ENCODE measurements at regions not wholly inside any gene's neighbourhood (a gene's known extent, or its start where the extent isn't known, plus 50 kb on each side); places are given as distances from the start of the nearest gene placed in this dataset.
"Not testable (repeated sequence)": the region's sequence is repeated elsewhere in the genome, so short reads cannot be mapped to it uniquely, and the experiment has no call there.

DNA sequence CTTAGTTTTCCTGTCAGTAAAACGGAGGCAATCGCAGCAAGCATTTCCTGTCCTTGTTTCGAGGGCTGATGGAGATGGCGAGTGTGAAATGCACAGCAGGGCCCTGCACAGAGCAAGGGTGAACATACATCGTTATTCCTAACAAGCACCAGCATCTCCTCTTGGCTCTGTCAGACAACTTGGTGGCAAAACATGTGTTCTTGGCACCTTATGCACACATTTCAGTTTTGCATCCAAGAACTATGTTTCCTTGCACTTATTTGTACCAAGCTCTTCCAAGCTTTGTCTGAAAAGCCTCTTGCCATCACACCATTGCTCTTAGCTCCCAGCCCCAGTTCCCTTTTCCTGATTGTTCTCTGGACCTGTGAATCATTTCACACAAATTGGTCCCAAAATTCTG is 132.9 kb upstream of the GRB10 start:
- no TSS peak for BruUV-seq (replicated peaks)
- H3K9me3 ChIP-seq (ENCODE audit: low read depth, low read length, poor library complexity, severe bottlenecking), result peaks cover 34% of the 10 kb centered on the region
- H3K4me3 ChIP-seq (ENCODE audit: low read depth, low read length, poor library complexity, severe bottlenecking), result no peak overlapping the region
- no peak overlapping the region for H3K27ac ChIP-seq (ENCODE audit: low read depth, low read length, poor library complexity, severe bottlenecking)
- intact Hi-C loops (cut with micrococcal nuclease; ENCODE audit: unreplicated experiment), result no loop called here
- no peaks in the 10 kb centered on the region for H3K27me3 ChIP-seq (replicated peaks; ENCODE audit: insufficient read depth, low read depth, low read length, poor library complexity)
- ChIA-PET CTCF (no interaction called here), POLR2A (ENCODE audit: low non-redundant PET) (no interaction called here)
- no peak for DNase-seq (ENCODE audit: low spot score)
- H3K36me3 ChIP-seq (ENCODE audit: insufficient read depth, low read length, poor library complexity, severe bottlenecking), result no peaks in the 10 kb centered on the region
- TF ChIP-seq EZH2 (IDR thresholded peaks at IDR 0.05; ENCODE audit: borderline replicate concordance, low read depth, low read length, poor library complexity, severe bottlenecking), result no peak
- TF ChIP-seq, protein P1, sequence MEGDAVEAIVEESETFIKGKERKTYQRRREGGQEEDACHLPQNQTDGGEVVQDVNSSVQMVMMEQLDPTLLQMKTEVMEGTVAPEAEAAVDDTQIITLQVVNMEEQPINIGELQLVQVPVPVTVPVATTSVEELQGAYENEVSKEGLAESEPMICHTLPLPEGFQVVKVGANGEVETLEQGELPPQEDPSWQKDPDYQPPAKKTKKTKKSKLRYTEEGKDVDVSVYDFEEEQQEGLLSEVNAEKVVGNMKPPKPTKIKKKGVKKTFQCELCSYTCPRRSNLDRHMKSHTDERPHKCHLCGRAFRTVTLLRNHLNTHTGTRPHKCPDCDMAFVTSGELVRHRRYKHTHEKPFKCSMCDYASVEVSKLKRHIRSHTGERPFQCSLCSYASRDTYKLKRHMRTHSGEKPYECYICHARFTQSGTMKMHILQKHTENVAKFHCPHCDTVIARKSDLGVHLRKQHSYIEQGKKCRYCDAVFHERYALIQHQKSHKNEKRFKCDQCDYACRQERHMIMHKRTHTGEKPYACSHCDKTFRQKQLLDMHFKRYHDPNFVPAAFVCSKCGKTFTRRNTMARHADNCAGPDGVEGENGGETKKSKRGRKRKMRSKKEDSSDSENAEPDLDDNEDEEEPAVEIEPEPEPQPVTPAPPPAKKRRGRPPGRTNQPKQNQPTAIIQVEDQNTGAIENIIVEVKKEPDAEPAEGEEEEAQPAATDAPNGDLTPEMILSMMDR (conservative IDR thresholded peaks at IDR 0.05; ENCODE audit: low read depth, low read length), result no peak
- no peaks in the 10 kb centered on the region for H3K4me1 ChIP-seq (ENCODE audit: insufficient read depth, low read length, poor library complexity, severe bottlenecking)

DNA sequence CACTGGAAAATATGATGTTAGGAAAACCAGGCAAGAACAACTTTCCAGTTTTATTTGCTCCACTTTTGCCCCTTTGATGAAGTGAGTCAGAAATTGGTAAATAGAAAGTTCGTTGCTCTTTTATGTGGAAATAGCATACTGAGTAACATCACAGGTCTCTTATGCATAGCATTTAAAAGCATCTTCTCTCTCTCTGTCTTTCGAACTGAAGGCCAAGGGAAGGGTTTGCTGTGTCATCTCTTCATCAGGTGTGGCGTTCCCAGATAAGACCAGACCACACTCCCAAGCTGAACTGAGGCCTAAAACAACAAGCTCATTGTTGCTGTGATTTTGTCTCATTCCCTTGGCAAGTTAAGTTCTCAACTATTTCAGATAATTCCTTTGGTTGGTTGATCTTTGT is 131.8 kb upstream of the GRB10 start:
- Histone ChIP-seq H3K27ac (ENCODE audit: low read depth, low read length, poor library complexity, severe bottlenecking) (no peak overlapping the region), H3K9me3 (ENCODE audit: low read depth, low read length, poor library complexity, severe bottlenecking) (peaks cover 34% of the 10 kb centered on the region), H3K4me3 (ENCODE audit: low read depth, low read length, poor library complexity, severe bottlenecking) (no peak overlapping the region), H3K4me1 (ENCODE audit: insufficient read depth, low read length, poor library complexity, severe bottlenecking) (no peaks in the 10 kb centered on the region), H3K27me3 (replicated peaks; ENCODE audit: insufficient read depth, low read depth, low read length, poor library complexity) (no peaks in the 10 kb centered on the region), H3K36me3 (ENCODE audit: insufficient read depth, low read length, poor library complexity, severe bottlenecking) (no peaks in the 10 kb centered on the region)
- CTCF ChIA-PET, result no interaction called here
- intact Hi-C loops (cut with micrococcal nuclease; ENCODE audit: unreplicated experiment), result no loop called here
- BruUV-seq (replicated peaks), result no TSS peak
- no peak for DNase-seq (ENCODE audit: low spot score)
- POLR2A ChIA-PET (ENCODE audit: low non-redundant PET), result no interaction called here
- TF ChIP-seq, protein P1 (conservative IDR thresholded peaks at IDR 0.05; ENCODE audit: low read depth, low read length), result no peak
- no peak for TF ChIP-seq EZH2 (IDR thresholded peaks at IDR 0.05; ENCODE audit: borderline replicate concordance, low read depth, low read length, poor library complexity, severe bottlenecking)

DNA sequence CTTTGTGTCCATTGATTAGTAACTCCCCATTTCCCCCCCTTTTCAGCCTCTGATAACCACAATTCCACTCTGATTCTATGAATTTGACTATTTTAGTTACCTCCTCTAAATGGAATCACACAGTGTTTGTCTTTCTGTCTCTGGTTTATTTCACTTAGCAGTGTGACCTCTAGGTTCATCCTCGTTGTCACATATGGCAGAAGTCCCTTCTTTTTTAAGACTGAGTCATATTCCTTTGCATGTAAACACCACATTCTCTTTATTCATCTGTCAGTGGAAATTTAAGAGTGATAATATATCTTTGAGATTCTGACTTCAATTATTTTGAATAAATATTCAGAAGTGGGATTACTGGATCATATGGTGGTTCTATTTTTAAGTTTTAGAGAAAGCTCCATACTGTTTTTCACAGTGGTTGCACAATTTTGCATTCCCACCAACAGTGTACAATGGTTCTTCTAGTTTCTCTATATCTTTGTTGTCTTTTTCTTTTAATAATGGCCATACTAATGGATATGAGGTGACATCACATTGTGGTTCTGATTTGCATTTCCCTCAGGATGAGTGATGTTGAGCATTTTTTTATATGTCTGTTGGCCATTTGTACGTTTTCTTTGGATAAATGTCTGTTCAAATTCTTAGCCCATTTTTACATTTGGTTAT is 126.1 kb upstream of the GRB10 start:
- intact Hi-C loops (cut with micrococcal nuclease; ENCODE audit: unreplicated experiment), result no loop called here
- no TSS peak for BruUV-seq (replicated peaks)
- no peaks in the 10 kb centered on the region for H3K27me3 ChIP-seq (replicated peaks; ENCODE audit: insufficient read depth, low read depth, low read length, poor library complexity)
- no peak overlapping the region for H3K27ac ChIP-seq (ENCODE audit: low read depth, low read length, poor library complexity, severe bottlenecking)
- peaks cover 20% of the 10 kb centered on the region for H3K9me3 ChIP-seq (ENCODE audit: low read depth, low read length, poor library complexity, severe bottlenecking)
- CTCF ChIA-PET, result no interaction called here
- TF ChIP-seq, protein P1 (conservative IDR thresholded peaks at IDR 0.05; ENCODE audit: low read depth, low read length), result no peak
- no peak for TF ChIP-seq EZH2 (IDR thresholded peaks at IDR 0.05; ENCODE audit: borderline replicate concordance, low read depth, low read length, poor library complexity, severe bottlenecking)
- POLR2A ChIA-PET (ENCODE audit: low non-redundant PET), result no interaction called here
- H3K4me1 ChIP-seq (ENCODE audit: insufficient read depth, low read length, poor library complexity, severe bottlenecking), result no peaks in the 10 kb centered on the region
- H3K4me3 ChIP-seq (ENCODE audit: low read depth, low read length, poor library complexity, severe bottlenecking), result no peak overlapping the region
- H3K36me3 ChIP-seq (ENCODE audit: insufficient read depth, low read length, poor library complexity, severe bottlenecking), result no peaks in the 10 kb centered on the region
- no peak for DNase-seq (ENCODE audit: low spot score)

DNA sequence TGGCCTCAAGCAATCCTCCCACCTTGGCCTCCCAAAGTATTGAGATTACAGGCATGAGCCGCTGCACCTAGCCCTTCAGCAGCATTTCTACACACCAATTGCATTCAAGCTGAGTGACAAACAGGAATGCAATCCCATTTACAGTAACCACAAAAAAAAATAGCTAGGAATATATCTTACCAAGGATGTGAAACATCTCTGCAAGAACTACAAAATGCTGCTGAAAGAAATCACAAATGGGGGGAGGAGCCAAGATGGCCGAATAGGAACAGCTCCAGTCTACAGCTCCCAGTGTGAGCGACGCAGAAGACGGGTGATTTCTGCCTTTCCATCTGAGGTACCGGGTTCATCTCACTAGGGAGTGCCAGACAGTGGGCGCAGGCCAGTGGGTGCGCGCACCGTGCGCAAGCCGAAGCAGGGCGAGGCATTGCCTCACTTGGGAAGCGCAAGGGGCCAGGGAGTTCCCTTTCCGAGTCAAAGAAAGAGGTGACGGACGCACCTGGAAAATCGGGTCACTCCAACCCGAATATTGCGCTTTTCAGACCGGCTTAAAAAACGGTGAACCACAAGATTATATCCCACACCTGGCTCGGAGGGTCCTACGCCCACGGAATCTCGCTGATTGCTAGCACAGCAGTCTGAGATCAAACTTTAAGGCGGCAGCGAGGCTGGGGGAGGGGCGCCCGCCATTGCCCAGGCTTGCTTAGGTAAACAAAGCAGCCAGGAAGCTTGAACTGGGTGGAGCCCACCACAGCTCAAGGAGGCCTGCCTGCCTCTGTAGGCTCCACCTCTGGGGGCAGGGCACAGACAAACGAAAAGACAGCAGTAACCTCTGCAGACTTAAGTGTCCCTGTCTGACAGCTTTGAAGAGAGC is 116.1 kb upstream of the GRB10 start:
- POLR2A ChIA-PET (ENCODE audit: low non-redundant PET); DNase-seq (ENCODE audit: low spot score); intact Hi-C loops (cut with micrococcal nuclease; ENCODE audit: unreplicated experiment); CTCF ChIA-PET; H3K4me1 ChIP-seq (ENCODE audit: insufficient read depth, low read length, poor library complexity, severe bottlenecking); BruUV-seq (replicated peaks); H3K27me3 ChIP-seq (replicated peaks; ENCODE audit: insufficient read depth, low read depth, low read length, poor library complexity); H3K36me3 ChIP-seq (ENCODE audit: insufficient read depth, low read length, poor library complexity, severe bottlenecking); H3K27ac ChIP-seq (ENCODE audit: low read depth, low read length, poor library complexity, severe bottlenecking); H3K4me3 ChIP-seq (ENCODE audit: low read depth, low read length, poor library complexity, severe bottlenecking): not testable (repeated sequence)
- H3K9me3 ChIP-seq (ENCODE audit: low read depth, low read length, poor library complexity, severe bottlenecking), result peaks cover 24% of the 10 kb centered on the region

DNA sequence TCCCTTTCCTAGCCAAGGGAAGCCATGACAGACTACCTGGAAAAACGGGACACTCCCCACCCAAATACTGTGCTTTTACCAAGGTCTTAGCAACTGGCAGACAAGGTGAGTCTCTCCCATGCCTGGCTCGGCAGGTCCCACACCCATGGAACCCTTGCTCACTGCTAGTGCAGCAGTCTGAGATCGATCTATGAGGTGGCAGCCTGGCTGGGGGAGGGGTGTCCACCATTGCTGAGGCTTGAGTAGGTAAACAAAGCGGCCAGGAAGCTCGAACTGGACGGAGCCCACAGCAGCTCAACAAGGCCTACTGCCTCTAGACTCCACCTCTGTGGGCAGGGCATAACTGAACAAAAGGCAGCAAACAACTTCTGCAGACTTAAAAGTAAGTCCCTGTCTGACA is 104.4 kb upstream of the GRB10 start:
- H3K27me3 ChIP-seq (replicated peaks; ENCODE audit: insufficient read depth, low read depth, low read length, poor library complexity); H3K4me3 ChIP-seq (ENCODE audit: low read depth, low read length, poor library complexity, severe bottlenecking); DNase-seq (ENCODE audit: low spot score); H3K36me3 ChIP-seq (ENCODE audit: insufficient read depth, low read length, poor library complexity, severe bottlenecking); CTCF ChIA-PET; BruUV-seq (replicated peaks); POLR2A ChIA-PET (ENCODE audit: low non-redundant PET); H3K9me3 ChIP-seq (ENCODE audit: low read depth, low read length, poor library complexity, severe bottlenecking); H3K27ac ChIP-seq (ENCODE audit: low read depth, low read length, poor library complexity, severe bottlenecking); intact Hi-C loops (cut with micrococcal nuclease; ENCODE audit: unreplicated experiment); H3K4me1 ChIP-seq (ENCODE audit: insufficient read depth, low read length, poor library complexity, severe bottlenecking): not testable (repeated sequence)
